ENCODE measurements at regions not wholly inside any gene's neighbourhood (a gene's known extent, or its start where the extent isn't known, plus 50 kb on each side); places are given as distances from the start of the nearest gene placed in this dataset.
"Not testable (repeated sequence)": the region's sequence is repeated elsewhere in the genome, so short reads cannot be mapped to it uniquely, and the experiment has no call there.

GRCh38 chr4:103415801-103416200, 217.7 kb upstream of the CENPE start:
- DNase-seq (ENCODE audit: low read depth), result no peak

GRCh38 chr4:103412646-103413045, 214.5 kb upstream of the CENPE start:
- not testable (repeated sequence) for DNase-seq (ENCODE audit: low read depth)

- DNase-seq (ENCODE audit: low read depth), result no peak
Measured at GRCh38 chr4:103410386-103410785, 212.2 kb upstream of the CENPE start.

GRCh38 chr4:103405415-103405814, 207.3 kb upstream of the CENPE start:
- no peak for DNase-seq (ENCODE audit: low read depth)

GRCh38 chr4:103403619-103404018, 205.5 kb upstream of the CENPE start:
- no peak for DNase-seq (ENCODE audit: low read depth)

- no peak for DNase-seq (ENCODE audit: low read depth)
Measured at GRCh38 chr4:103402198-103402597, 204.1 kb upstream of the CENPE start.

GRCh38 chr4:103400405-103400804, 202.3 kb upstream of the CENPE start:
- DNase-seq (ENCODE audit: low read depth), result no peak

- no peak for DNase-seq (ENCODE audit: low read depth)
Measured at GRCh38 chr4:103397541-103397940, 199.4 kb upstream of the CENPE start.

- DNase-seq (ENCODE audit: low read depth), result not testable (repeated sequence)
Measured at GRCh38 chr4:103387508-103388011, 189.4 kb upstream of the CENPE start.

GRCh38 chr4:103385565-103385964, 187.4 kb upstream of the CENPE start:
- not testable (repeated sequence) for DNase-seq (ENCODE audit: low read depth)

GRCh38 chr4:103375278-103375677, 177.1 kb upstream of the CENPE start:
- DNase-seq (ENCODE audit: low read depth), result no peak

GRCh38 chr4:103374758-103375157, 176.6 kb upstream of the CENPE start:
- DNase-seq (ENCODE audit: low read depth), result no peak

- no peak for DNase-seq (ENCODE audit: low read depth)
Measured at GRCh38 chr4:103374306-103374705, 176.2 kb upstream of the CENPE start.

- no peak for DNase-seq (ENCODE audit: low read depth)
Measured at GRCh38 chr4:103372002-103372558, 173.9 kb upstream of the CENPE start.

- DNase-seq (ENCODE audit: low read depth), result no peak
Measured at GRCh38 chr4:103370336-103370735, 172.2 kb upstream of the CENPE start.

- DNase-seq (ENCODE audit: low read depth), result no peak
Measured at GRCh38 chr4:103365285-103365684, 167.1 kb upstream of the CENPE start.

- no peak for DNase-seq (ENCODE audit: low read depth)
Measured at GRCh38 chr4:103364083-103364482, 165.9 kb upstream of the CENPE start.

GRCh38 chr4:103361926-103362325, 163.8 kb upstream of the CENPE start:
- no peak for DNase-seq (ENCODE audit: low read depth)

- no peak for DNase-seq (ENCODE audit: low read depth)
Measured at GRCh38 chr4:103359900-103360299, 161.8 kb upstream of the CENPE start.

- no peak for DNase-seq (ENCODE audit: low read depth)
Measured at GRCh38 chr4:103354006-103354405, 155.9 kb upstream of the CENPE start.

GRCh38 chr4:103329642-103330041, 131.5 kb upstream of the CENPE start:
- no peak for DNase-seq (ENCODE audit: low read depth)

- no peak for DNase-seq (ENCODE audit: low read depth)
Measured at GRCh38 chr4:103324811-103325210, 126.7 kb upstream of the CENPE start.

- no peak for DNase-seq (ENCODE audit: low read depth)
Measured at GRCh38 chr4:103318327-103318726, 120.2 kb upstream of the CENPE start.

- DNase-seq (ENCODE audit: low read depth), result no peak
Measured at GRCh38 chr4:103308248-103308561, 110.1 kb upstream of the CENPE start.

Measured in fibroblast of gingiva (primary cell).